A549 (cell line): ENCODE measurements at regions not wholly inside any gene's neighbourhood (a gene's known extent, or its start where the extent isn't known, plus 50 kb on each side); places are given as distances from the start of the nearest gene placed in this dataset.

ENCODE experiments used
- ATAC-seq, 2 experiments: fragments of 200-7000 bp in 1 of 2; fragments of >200 bp in 1 of 2; cut with Nextera tagmentation in 1 of 2; cut with Tn5 transposase in 1 of 2; 3 replicates each; pipeline versions ENCODE4 v1.8.0 to v1.9.1; 2018 to 2020; ENCODE audit warnings: mild to moderate bottlenecking in 1 of 2, moderate library complexity in 1 of 2
- CTCF ChIA-PET: fragments of 300-600 bp; sonication (Branson Sonifier 250); formaldehyde crosslinking; extraction: SDS; loops from one replicate; lab custom pipeline; 2021; ENCODE audit warnings: antibody characterized with exemption, inconsistent platforms; lab: Yijun Ruan, JAX
- POLR2A ChIA-PET: fragments of 350-600 bp; formaldehyde crosslinking; extraction: SDS; loops from one replicate; lab custom pipeline; 2021; ENCODE audit warnings: antibody characterized with exemption, inconsistent platforms; lab: Yijun Ruan, JAX
- DNase-seq, 2 experiments: peaks; one replicate each; pipeline versions ENCODE4 v3.0.0 to v3.0.0-alpha.2; 2011 to 2016; ENCODE audit warnings: low read depth in 1 of 2, low spot score in 1 of 2
- FAIRE-seq: peaks from 2 replicates; lab custom pipeline; 2011; peaks lifted over from hg19 to GRCh38; lab: Jason Lieb, UNC
- H3K27ac ChIP-seq, 2 experiments: fragments of >200 bp; sonication (Bioruptor Twin); formaldehyde crosslinking; 3 replicates each; pipeline ENCODE4 v1.5.1; 2016 to 2017
- H3K4me1 ChIP-seq: fragments of >200 bp; sonication (Bioruptor Twin); formaldehyde crosslinking; 3 replicates; pipeline ENCODE4 v1.6.1; 2016
- H3K4me2 ChIP-seq: fragments of >200 bp; sonication (Bioruptor Twin); formaldehyde crosslinking; 3 replicates; pipeline ENCODE4 v1.6.1; 2016
- H3K4me3 ChIP-seq: fragments of >200 bp; sonication (Bioruptor Twin); formaldehyde crosslinking; 3 replicates; pipeline ENCODE4 v1.5.1; 2016
- H3K9me3 ChIP-seq: fragments of >200 bp; sonication (Bioruptor Twin); formaldehyde crosslinking; 3 replicates; pipeline ENCODE4 v1.6.1; 2016
- BCL3 ChIP-seq: fragments of >200 bp; sonication (Bioruptor Twin); formaldehyde crosslinking; IDR thresholded peaks from 3 replicates; pipeline ENCODE4 v1.6.1; 2016
- BHLHE40 ChIP-seq: IDR thresholded peaks from 2 replicates; pipeline ENCODE4 v1.6.1; 2012; ENCODE audit warnings: low read depth, low read length, inconsistent platforms
- ESRRA ChIP-seq: fragments of 150-350 bp; IDR thresholded peaks from 2 replicates; pipeline ENCODE4 v1.6.1; 2014; ENCODE audit warnings: mild to moderate bottlenecking, low read length, borderline replicate concordance
- FOSL2 ChIP-seq, 2 experiments: fragments of 450-650 bp in 1 of 2; fragments of >200 bp in 1 of 2; sonication (Bioruptor Twin) in 1 of 2; formaldehyde crosslinking; IDR thresholded peaks; 2 replicates each; pipeline versions ENCODE4 v1.5.0 to v1.6.1; 2016 to 2020; ENCODE audit warnings: mild to moderate bottlenecking in 1 of 2, moderate library complexity in 1 of 2
- NFE2L2 ChIP-seq: fragments of 150-350 bp; conservative IDR thresholded peaks from 2 replicates; pipeline ENCODE4 v1.6.1; 2014; ENCODE audit warnings: low read length
- NPAS2 ChIP-seq: fragments of 250-450 bp; sonication (Bioruptor Pico); IDR thresholded peaks from 2 replicates; pipeline ENCODE4 v1.8.0; 2022; ENCODE audit warnings: mild to moderate bottlenecking, moderate library complexity, borderline replicate concordance
- PHF8 ChIP-seq: fragments of 200-600 bp; sonication (generic); IDR thresholded peaks from 2 replicates; pipeline ENCODE4 v1.6.1; 2016; ENCODE audit warnings: low read depth, mild to moderate bottlenecking, antibody characterized with exemption, moderate library complexity, borderline replicate concordance
- RAD21 ChIP-seq, 2 experiments: fragments of >200 bp in 1 of 2; sonication (Bioruptor Twin) in 1 of 2; formaldehyde crosslinking in 1 of 2; IDR thresholded peaks in 1 of 2; conservative IDR thresholded peaks in 1 of 2; 2 replicates in 1 of 2; 3 replicates in 1 of 2; pipeline ENCODE4 v1.6.1; 2012 to 2018; ENCODE audit warnings: inconsistent platforms in 1 of 2
- SMC3 ChIP-seq: fragments of >200 bp; sonication (Bioruptor Twin); formaldehyde crosslinking; IDR thresholded peaks from 3 replicates; pipeline ENCODE4 v1.6.1; 2018; ENCODE audit warnings: inconsistent platforms
- SREBF2 ChIP-seq: fragments of 450-650 bp; IDR thresholded peaks from 2 replicates; pipeline ENCODE4 v1.6.1; 2014; ENCODE audit warnings: mild to moderate bottlenecking, moderate library complexity
- ZNF302 ChIP-seq: fragments of 250-450 bp; sonication (Bioruptor Pico); IDR thresholded peaks from 2 replicates; pipeline ENCODE4 v1.9.0; 2021; ENCODE audit warnings: inconsistent platforms, mild to moderate bottlenecking, moderate library complexity
- ZSCAN20 ChIP-seq: fragments of 250-450 bp; sonication (Bioruptor Pico); IDR thresholded peaks from 2 replicates; pipeline ENCODE4 v1.8.0; 2022; ENCODE audit warnings: mild to moderate bottlenecking, moderate library complexity
- WGBS: methylation state at CpG from one replicate; pipeline ENCODE4 v1.1.6; 2017; ENCODE audit errors: missing lambda C conversion rate; 5-methylcytosine and 5-hydroxymethylcytosine counted together
- small RNA-seq, 6 experiments: library from RNA; depleted of rRNA; stranded (forward); fragments of <200 nt; gene quantifications; one replicate each; pipeline ENCODE3, GENCODE V24; 2012
- TF ChIP-seq, protein P1 (sequence below): fragments of >200 bp; sonication (Bioruptor Twin); formaldehyde crosslinking; IDR thresholded peaks from 3 replicates; pipeline ENCODE4 v1.5.1; 2016

- no peak for DNase-seq
- Histone ChIP-seq H3K9me3 (no peaks in the 10 kb centered on the region), H3K27ac (peak overlapping the region; percentile 21 to 26; a peak in 3 of 6 replicates), H3K4me3 (no peak overlapping the region), H3K4me1 (peaks cover 11% of the 10 kb centered on the region; the same call in 2 of the 3 replicates), H3K4me2 (peak overlapping the region; percentile 13; the same call in 2 of the 3 replicates)
- POLR2A ChIA-PET = no interaction called here
- FAIRE-seq = no peak
- peak; percentile 77 to 82 for ATAC-seq
- WGBS = 79% methylated on average over 1 of the region's 1 CpG
- TF ChIP-seq BCL3 (no peak), BHLHE40 (no peak), SREBF2 (no peak), ZSCAN20 (CRISPR knock-in tag) (no peak), FOSL2 (IDR thresholded peaks at IDR 0.05) (no peak), FOSL2 (CRISPR knock-in tag; IDR thresholded peaks at IDR 0.05) (no peak), ZNF302 (CRISPR knock-in tag) (no peak), NFE2L2 (no peak), NPAS2 (CRISPR knock-in tag) (no peak), ESRRA (no peak)
- CTCF ChIA-PET = interaction anchor here (0.5 to 1.4 kb wide), 7 partner anchors 13 to 855 kb away, joined by 3 to 6 read pairs (median 3); no protein-coding TSS in a partner anchor
Observed at GRCh38 chr10:85547460-85548023, 819.1 kb downstream of the GRID1 start.

DNA sequence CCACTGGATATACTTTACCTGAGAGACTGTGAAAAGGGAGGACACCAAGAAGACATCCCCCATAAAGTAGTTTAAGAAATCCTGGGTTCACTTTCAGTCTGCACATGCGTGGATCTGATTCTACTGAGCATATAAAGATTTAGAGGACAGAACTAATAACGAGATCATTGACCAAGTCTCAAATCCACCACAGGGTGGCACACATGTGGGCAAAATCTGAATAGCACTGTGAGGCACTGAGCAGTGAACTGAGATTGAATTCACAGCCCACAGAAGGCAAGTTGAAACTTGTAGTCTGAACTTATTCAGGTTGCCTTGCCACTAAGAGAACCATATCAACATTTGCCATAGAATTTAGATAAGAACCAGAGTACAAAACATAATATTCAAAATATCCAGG, 818.6 kb downstream of the GRID1 start:
- no peaks in the 10 kb centered on the region for H3K9me3 ChIP-seq
- peak; percentile 43 to 77 for DNase-seq
- H3K27ac ChIP-seq = peak overlapping the region; percentile 26 to 34; a peak in 2 of 6 replicates
- H3K4me2 ChIP-seq = peak overlapping the region; percentile 13; the same call in 2 of the 3 replicates
- TF ChIP-seq RAD21 (conservative IDR thresholded peaks at IDR 0.05 in 1 of 2, IDR thresholded peaks at IDR 0.05 in 1 of 2) (peak; percentile 84 to 87), PHF8 (no peak), SMC3 (peak; percentile 91)
- TF ChIP-seq, protein P1, sequence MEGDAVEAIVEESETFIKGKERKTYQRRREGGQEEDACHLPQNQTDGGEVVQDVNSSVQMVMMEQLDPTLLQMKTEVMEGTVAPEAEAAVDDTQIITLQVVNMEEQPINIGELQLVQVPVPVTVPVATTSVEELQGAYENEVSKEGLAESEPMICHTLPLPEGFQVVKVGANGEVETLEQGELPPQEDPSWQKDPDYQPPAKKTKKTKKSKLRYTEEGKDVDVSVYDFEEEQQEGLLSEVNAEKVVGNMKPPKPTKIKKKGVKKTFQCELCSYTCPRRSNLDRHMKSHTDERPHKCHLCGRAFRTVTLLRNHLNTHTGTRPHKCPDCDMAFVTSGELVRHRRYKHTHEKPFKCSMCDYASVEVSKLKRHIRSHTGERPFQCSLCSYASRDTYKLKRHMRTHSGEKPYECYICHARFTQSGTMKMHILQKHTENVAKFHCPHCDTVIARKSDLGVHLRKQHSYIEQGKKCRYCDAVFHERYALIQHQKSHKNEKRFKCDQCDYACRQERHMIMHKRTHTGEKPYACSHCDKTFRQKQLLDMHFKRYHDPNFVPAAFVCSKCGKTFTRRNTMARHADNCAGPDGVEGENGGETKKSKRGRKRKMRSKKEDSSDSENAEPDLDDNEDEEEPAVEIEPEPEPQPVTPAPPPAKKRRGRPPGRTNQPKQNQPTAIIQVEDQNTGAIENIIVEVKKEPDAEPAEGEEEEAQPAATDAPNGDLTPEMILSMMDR = peak; percentile 73
- TF ChIP-seq, all 56 proteins: peak for 3
- Histone ChIP-seq H3K4me1 (peaks cover 11% of the 10 kb centered on the region; the same call in 2 of the 3 replicates), H3K4me3 (no peak overlapping the region)
- WGBS = 25% methylated on average over 2 of the region's 2 CpGs
- POLR2A ChIA-PET = no interaction called here
- FAIRE-seq = peak; percentile 77
- CTCF ChIA-PET = interaction anchor here (0.8 to 1.2 kb wide), 4 partner anchors 13 to 144 kb away, joined by 3 to 4 read pairs (median 3); no protein-coding TSS in a partner anchor
- ATAC-seq = peak; percentile 98 to 99

Small RNA genes lying in the stretch of these regions (small RNA-seq; reads per million reads assigned to genes)
- 0 reads per million in 6 experiments for gene RNU6-325P
